Astrocyte (in vitro differentiated cells and primary cell): ENCODE measurements at regions not wholly inside any gene's neighbourhood (a gene's known extent, or its start where the extent isn't known, plus 50 kb on each side); places are given as distances from the start of the nearest gene placed in this dataset.

ENCODE experiments used
- DNase-seq: peaks from one replicate; pipeline ENCODE4 v3.0.0-alpha.2; 2010; ENCODE audit warnings: low read depth
- FAIRE-seq: peaks from 2 replicates; lab custom pipeline; 2011; peaks lifted over from hg19 to GRCh38; lab: Jason Lieb, UNC
- H2AFZ ChIP-seq: 2 replicates; pipeline ENCODE4 v1.6.0; 2012; ENCODE audit warnings: low read depth, low read length, inconsistent platforms
- H3K27ac ChIP-seq: 2 replicates; pipeline ENCODE4 v1.5.1; 2011; ENCODE audit warnings: low read depth, low read length, inconsistent platforms
- H3K27me3 ChIP-seq: 2 replicates; pipeline ENCODE4 v1.6.0; 2011; ENCODE audit warnings: low read length, inconsistent platforms; ENCODE audit not compliant: insufficient read depth
- H3K36me3 ChIP-seq: 2 replicates; pipeline ENCODE4 v1.5.1; 2011; ENCODE audit warnings: low read length, inconsistent platforms; ENCODE audit not compliant: insufficient read depth
- H3K4me1 ChIP-seq: 2 replicates; pipeline ENCODE4 v1.5.1; 2011; ENCODE audit warnings: low read length, inconsistent platforms; ENCODE audit not compliant: insufficient read depth
- H3K4me2 ChIP-seq: 2 replicates; pipeline ENCODE4 v1.6.0; 2012; ENCODE audit warnings: low read length, inconsistent platforms
- H3K4me3 ChIP-seq: 2 replicates; pipeline ENCODE4 v1.5.1; 2011; ENCODE audit warnings: low read depth, mild to moderate bottlenecking, low read length, inconsistent platforms; ENCODE audit not compliant: insufficient read depth
- H3K79me2 ChIP-seq: 2 replicates; pipeline ENCODE4 v1.6.0; 2012; ENCODE audit warnings: mild to moderate bottlenecking, low read length, inconsistent platforms; ENCODE audit not compliant: insufficient read depth
- H3K9ac ChIP-seq: 2 replicates; pipeline ENCODE4 v1.6.0; 2012; ENCODE audit warnings: mild to moderate bottlenecking, low read length, inconsistent platforms
- H3K9me3 ChIP-seq: 2 replicates; pipeline ENCODE4 v1.5.1; 2012; ENCODE audit warnings: low read depth, mild to moderate bottlenecking, low read length, inconsistent platforms; ENCODE audit not compliant: insufficient read depth
- H4K20me1 ChIP-seq: 2 replicates; pipeline ENCODE4 v1.6.0; 2012; ENCODE audit warnings: low read length, inconsistent platforms; ENCODE audit not compliant: insufficient read depth
- H3K27ac Mint-ChIP-seq: one replicate; pipeline ENCODE4 v1.8.0; 2021; ENCODE audit warnings: mild to moderate bottlenecking, mixed read lengths; ENCODE audit not compliant: unreplicated experiment
- H3K27me3 Mint-ChIP-seq: one replicate; pipeline ENCODE4 v1.8.0; 2021; ENCODE audit warnings: low read depth, mixed read lengths; ENCODE audit not compliant: unreplicated experiment
- H3K36me3 Mint-ChIP-seq: one replicate; pipeline ENCODE4 v1.8.0; 2021; ENCODE audit warnings: low read depth, mixed read lengths; ENCODE audit not compliant: unreplicated experiment
- H3K4me1 Mint-ChIP-seq: one replicate; pipeline ENCODE4 v1.8.0; 2021; ENCODE audit warnings: low read depth, mixed read lengths; ENCODE audit not compliant: unreplicated experiment
- H3K4me3 Mint-ChIP-seq: one replicate; pipeline ENCODE4 v1.8.0; 2021; ENCODE audit warnings: mild to moderate bottlenecking, moderate library complexity, mixed read lengths; ENCODE audit not compliant: unreplicated experiment
- H3K9me3 Mint-ChIP-seq: one replicate; pipeline ENCODE4 v1.8.0; 2021; ENCODE audit warnings: mild to moderate bottlenecking, mixed read lengths; ENCODE audit not compliant: unreplicated experiment
- EZH2 ChIP-seq: IDR thresholded peaks from 2 replicates; pipeline ENCODE4 v1.6.1; 2012; ENCODE audit warnings: mild to moderate bottlenecking, low read length, inconsistent platforms; ENCODE audit not compliant: insufficient read depth
- TF ChIP-seq, protein P1 (sequence below): IDR thresholded peaks from 2 replicates; pipeline ENCODE4 v1.5.1; 2011; ENCODE audit warnings: low read depth, mild to moderate bottlenecking, inconsistent platforms, low read length, moderate library complexity; ENCODE audit not compliant: insufficient read depth

DNA sequence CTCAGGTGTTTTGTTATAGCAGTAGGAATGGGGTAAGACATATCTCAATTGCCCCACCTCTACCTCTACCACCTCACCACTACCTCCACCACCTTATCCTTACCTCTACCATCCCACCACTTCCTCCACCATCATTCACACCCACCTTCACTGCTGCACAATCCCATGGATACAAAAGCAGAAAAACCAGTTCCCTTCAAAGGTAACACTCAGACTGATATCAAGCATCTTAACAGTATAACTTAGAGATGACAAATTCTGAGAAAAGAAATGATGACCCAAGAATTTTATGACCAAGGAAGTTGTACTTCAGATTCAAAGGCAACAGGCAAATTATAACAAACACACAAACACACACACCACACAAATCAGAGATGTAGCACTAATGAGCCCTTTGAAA, 189.4 kb downstream of the NUAK1 start:
- Histone ChIP-seq H3K36me3 (no peaks in the 10 kb centered on the region), H2AFZ (no peak overlapping the region), H3K4me2 (no peak overlapping the region), H3K4me1 (no peaks in the 10 kb centered on the region), H3K27ac (no peak overlapping the region), H3K9me3 (no peaks in the 10 kb centered on the region), H3K79me2 (no peaks in the 10 kb centered on the region), H3K4me3 (no peak overlapping the region), H3K27me3 (no peaks in the 10 kb centered on the region), H3K9ac (no peak overlapping the region), H4K20me1 (no peaks in the 10 kb centered on the region)
- Mint-ChIP-seq H3K27me3 (peaks cover 8% of the 10 kb centered on the region), H3K36me3 (no peaks in the 10 kb centered on the region), H3K4me3 (no peak overlapping the region), H3K4me1 (peaks cover 4% of the 10 kb centered on the region), H3K27ac (no peak overlapping the region), H3K9me3 (peaks cover 9% of the 10 kb centered on the region)
- DNase-seq (no peak), FAIRE-seq (peak; percentile 60)
- TF ChIP-seq, protein P1, sequence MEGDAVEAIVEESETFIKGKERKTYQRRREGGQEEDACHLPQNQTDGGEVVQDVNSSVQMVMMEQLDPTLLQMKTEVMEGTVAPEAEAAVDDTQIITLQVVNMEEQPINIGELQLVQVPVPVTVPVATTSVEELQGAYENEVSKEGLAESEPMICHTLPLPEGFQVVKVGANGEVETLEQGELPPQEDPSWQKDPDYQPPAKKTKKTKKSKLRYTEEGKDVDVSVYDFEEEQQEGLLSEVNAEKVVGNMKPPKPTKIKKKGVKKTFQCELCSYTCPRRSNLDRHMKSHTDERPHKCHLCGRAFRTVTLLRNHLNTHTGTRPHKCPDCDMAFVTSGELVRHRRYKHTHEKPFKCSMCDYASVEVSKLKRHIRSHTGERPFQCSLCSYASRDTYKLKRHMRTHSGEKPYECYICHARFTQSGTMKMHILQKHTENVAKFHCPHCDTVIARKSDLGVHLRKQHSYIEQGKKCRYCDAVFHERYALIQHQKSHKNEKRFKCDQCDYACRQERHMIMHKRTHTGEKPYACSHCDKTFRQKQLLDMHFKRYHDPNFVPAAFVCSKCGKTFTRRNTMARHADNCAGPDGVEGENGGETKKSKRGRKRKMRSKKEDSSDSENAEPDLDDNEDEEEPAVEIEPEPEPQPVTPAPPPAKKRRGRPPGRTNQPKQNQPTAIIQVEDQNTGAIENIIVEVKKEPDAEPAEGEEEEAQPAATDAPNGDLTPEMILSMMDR, result no peak
- no peak for TF ChIP-seq EZH2

GRCh38 chr12:105951732-105952131, 187.0 kb downstream of the NUAK1 start:
- Histone ChIP-seq H3K27ac (no peak overlapping the region), H3K4me2 (no peak overlapping the region), H3K4me3 (no peak overlapping the region), H4K20me1 (no peaks in the 10 kb centered on the region), H2AFZ (no peak overlapping the region), H3K4me1 (peaks cover 4% of the 10 kb centered on the region), H3K27me3 (no peaks in the 10 kb centered on the region), H3K36me3 (no peaks in the 10 kb centered on the region), H3K79me2 (no peaks in the 10 kb centered on the region), H3K9me3 (no peaks in the 10 kb centered on the region), H3K9ac (no peak overlapping the region)
- TF ChIP-seq, protein P1, result no peak
- TF ChIP-seq EZH2, result no peak
- peaks cover 9% of the 10 kb centered on the region for H3K9me3 Mint-ChIP-seq
- H3K27ac Mint-ChIP-seq, result no peak overlapping the region
- peaks cover 8% of the 10 kb centered on the region for H3K27me3 Mint-ChIP-seq
- H3K36me3 Mint-ChIP-seq, result no peaks in the 10 kb centered on the region
- H3K4me3 Mint-ChIP-seq, result no peak overlapping the region
- peaks cover 18% of the 10 kb centered on the region for H3K4me1 Mint-ChIP-seq
- FAIRE-seq (no peak), DNase-seq (no peak)

GRCh38 chr12:105954951-105955931, 183.5 kb downstream of the NUAK1 start:
- no peaks in the 10 kb centered on the region for H3K9me3 ChIP-seq
- DNase-seq (no peak), FAIRE-seq (no peak)
- TF ChIP-seq, protein P1, result no peak
- no peak for TF ChIP-seq EZH2
- H3K4me1 ChIP-seq, result peaks cover 8% of the 10 kb centered on the region
- peaks cover 34% of the 10 kb centered on the region for H3K4me1 Mint-ChIP-seq
- H2AFZ ChIP-seq, result no peak overlapping the region
- H3K9me3 Mint-ChIP-seq, result peaks cover 5% of the 10 kb centered on the region
- no peaks in the 10 kb centered on the region for H3K79me2 ChIP-seq
- H3K36me3 Mint-ChIP-seq, result no peaks in the 10 kb centered on the region
- H3K4me3 Mint-ChIP-seq, result no peak overlapping the region
- H4K20me1 ChIP-seq, result no peaks in the 10 kb centered on the region
- H3K27ac ChIP-seq, result no peak overlapping the region
- no peaks in the 10 kb centered on the region for H3K36me3 ChIP-seq
- no peaks in the 10 kb centered on the region for H3K27me3 ChIP-seq
- peak overlapping the region; percentile 21 for H3K27ac Mint-ChIP-seq
- H3K27me3 Mint-ChIP-seq, result peaks cover 8% of the 10 kb centered on the region
- H3K9ac ChIP-seq, result no peak overlapping the region
- H3K4me3 ChIP-seq, result no peak overlapping the region
- no peak overlapping the region for H3K4me2 ChIP-seq
